HEK293T (cell line): ENCODE measurements at regions not wholly inside any gene's neighbourhood (a gene's known extent, or its start where the extent isn't known, plus 50 kb on each side); places are given as distances from the start of the nearest gene placed in this dataset.

Experiments
- BHLHE40 ChIP-seq: fragments of 450-650 bp; IDR thresholded peaks from 2 replicates; pipeline ENCODE4 v1.6.1; 2016; ENCODE audit warnings: mild to moderate bottlenecking, moderate library complexity, borderline replicate concordance
- CTBP1 ChIP-seq: fragments of 450-650 bp; IDR thresholded peaks from 2 replicates; pipeline ENCODE4 v1.6.1; 2016; ENCODE audit warnings: borderline replicate concordance
- FOXA1 ChIP-seq: fragments of 450-650 bp; IDR thresholded peaks from 2 replicates; pipeline ENCODE4 v1.6.1; 2016; ENCODE audit warnings: mild to moderate bottlenecking
- FOXM1 ChIP-seq: fragments of 450-650 bp; IDR thresholded peaks from 2 replicates; pipeline ENCODE4 v1.6.1; 2017; ENCODE audit warnings: mild to moderate bottlenecking, borderline replicate concordance
- HDGF ChIP-seq: fragments of 450-650 bp; IDR thresholded peaks from 2 replicates; pipeline ENCODE4 v1.6.1; 2017; ENCODE audit warnings: antibody characterized with exemption, borderline replicate concordance
- L3MBTL2 ChIP-seq: fragments of 450-650 bp; conservative IDR thresholded peaks from 2 replicates; pipeline ENCODE4 v1.6.1; 2016; ENCODE audit warnings: mild to moderate bottlenecking
- LEF1 ChIP-seq: fragments of 450-650 bp; IDR thresholded peaks from 2 replicates; pipeline ENCODE4 v1.6.1; 2017; ENCODE audit warnings: mild to moderate bottlenecking, borderline replicate concordance
- NFRKB ChIP-seq: fragments of 450-650 bp; IDR thresholded peaks from 2 replicates; pipeline ENCODE4 v1.6.1; 2016; ENCODE audit warnings: mild to moderate bottlenecking, moderate library complexity
- SP1 ChIP-seq: fragments of 450-650 bp; IDR thresholded peaks from 2 replicates; pipeline ENCODE4 v1.6.1; 2017
- SUZ12 ChIP-seq: fragments of 450-650 bp; IDR thresholded peaks from 2 replicates; pipeline ENCODE4 v1.6.1; 2016; ENCODE audit warnings: mild to moderate bottlenecking
- TARDBP ChIP-seq: fragments of 450-650 bp; IDR thresholded peaks from 2 replicates; pipeline ENCODE4 v1.6.1; 2016
- ZNF384 ChIP-seq: fragments of 450-650 bp; IDR thresholded peaks from 2 replicates; pipeline ENCODE4 v1.6.1; 2016
- TF ChIP-seq, protein P1 (sequence below): fragments of 450-650 bp; IDR thresholded peaks from 2 replicates; pipeline ENCODE4 v1.6.1; 2016

DNA sequence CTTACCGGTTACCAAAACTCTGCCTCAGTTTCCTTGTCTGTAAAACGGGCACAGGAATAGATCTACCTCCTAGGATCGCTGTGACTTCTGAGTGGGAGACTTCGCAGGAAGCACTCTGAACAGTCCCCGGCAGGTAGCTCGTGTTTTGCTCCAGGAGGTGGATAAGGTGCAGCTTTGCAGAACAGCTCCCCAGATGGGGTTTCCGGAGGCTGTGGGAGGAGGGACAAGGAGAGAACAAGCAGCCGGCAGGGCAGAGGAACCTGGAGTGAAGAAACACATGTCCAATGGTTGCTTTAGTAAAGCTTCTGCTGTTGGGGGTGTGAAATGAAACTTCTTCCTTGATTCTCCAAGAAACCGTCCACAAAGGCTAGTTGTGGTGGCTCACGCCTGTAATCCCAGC is 95.5 kb upstream of the TARDBP start:
- TF ChIP-seq SP1 (no peak), L3MBTL2 (no peak), SUZ12 (no peak), ZNF384 (no peak), FOXM1 (no peak), FOXA1 (no peak), HDGF (no peak), BHLHE40 (no peak), CTBP1 (no peak), NFRKB (no peak), TARDBP (no peak), LEF1 (no peak)
- TF ChIP-seq, protein P1, sequence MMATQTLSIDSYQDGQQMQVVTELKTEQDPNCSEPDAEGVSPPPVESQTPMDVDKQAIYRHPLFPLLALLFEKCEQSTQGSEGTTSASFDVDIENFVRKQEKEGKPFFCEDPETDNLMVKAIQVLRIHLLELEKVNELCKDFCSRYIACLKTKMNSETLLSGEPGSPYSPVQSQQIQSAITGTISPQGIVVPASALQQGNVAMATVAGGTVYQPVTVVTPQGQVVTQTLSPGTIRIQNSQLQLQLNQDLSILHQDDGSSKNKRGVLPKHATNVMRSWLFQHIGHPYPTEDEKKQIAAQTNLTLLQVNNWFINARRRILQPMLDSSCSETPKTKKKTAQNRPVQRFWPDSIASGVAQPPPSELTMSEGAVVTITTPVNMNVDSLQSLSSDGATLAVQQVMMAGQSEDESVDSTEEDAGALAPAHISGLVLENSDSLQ = no peak
